ENCODE measurements at regions not wholly inside any gene's neighbourhood (a gene's known extent, or its start where the extent isn't known, plus 50 kb on each side); places are given as distances from the start of the nearest gene placed in this dataset.
A peak's percentile ranks its signal among the peaks of the same experiment; 100 is the strongest.
"Not testable (repeated sequence)": the region's sequence is repeated elsewhere in the genome, so short reads cannot be mapped to it uniquely, and the experiment has no call there.

DNA sequence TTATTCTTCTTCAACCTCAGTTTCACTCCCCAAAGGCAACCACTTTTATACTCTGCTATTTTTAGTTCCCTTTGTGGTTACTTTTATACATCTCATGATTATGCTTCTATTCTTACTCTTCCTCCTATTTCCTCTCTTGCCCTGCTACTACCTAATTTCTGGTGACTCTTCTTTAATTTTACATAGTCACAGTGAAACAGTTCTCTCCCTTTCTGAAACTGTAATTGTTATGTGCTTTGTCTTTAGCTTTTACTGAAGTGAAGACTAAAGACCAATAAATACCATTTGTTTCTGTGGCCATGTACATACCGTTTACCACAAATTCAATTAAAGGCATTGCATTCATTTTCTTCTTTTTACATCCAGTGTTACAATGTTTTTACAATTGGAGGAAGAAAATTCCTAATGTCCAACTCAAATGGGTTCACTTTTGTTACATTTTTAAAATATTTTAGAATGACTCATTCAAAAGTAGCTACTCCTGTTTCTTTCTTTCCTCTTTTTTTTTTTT, 410.6 kb downstream of the PSAT1 start:
- DNase-seq (ENCODE audit: low read depth): peak; percentile 61
- no peak overlapping the region for H3K4me3 ChIP-seq (ENCODE audit: low read depth, low read length)
- TF ChIP-seq, protein P1, sequence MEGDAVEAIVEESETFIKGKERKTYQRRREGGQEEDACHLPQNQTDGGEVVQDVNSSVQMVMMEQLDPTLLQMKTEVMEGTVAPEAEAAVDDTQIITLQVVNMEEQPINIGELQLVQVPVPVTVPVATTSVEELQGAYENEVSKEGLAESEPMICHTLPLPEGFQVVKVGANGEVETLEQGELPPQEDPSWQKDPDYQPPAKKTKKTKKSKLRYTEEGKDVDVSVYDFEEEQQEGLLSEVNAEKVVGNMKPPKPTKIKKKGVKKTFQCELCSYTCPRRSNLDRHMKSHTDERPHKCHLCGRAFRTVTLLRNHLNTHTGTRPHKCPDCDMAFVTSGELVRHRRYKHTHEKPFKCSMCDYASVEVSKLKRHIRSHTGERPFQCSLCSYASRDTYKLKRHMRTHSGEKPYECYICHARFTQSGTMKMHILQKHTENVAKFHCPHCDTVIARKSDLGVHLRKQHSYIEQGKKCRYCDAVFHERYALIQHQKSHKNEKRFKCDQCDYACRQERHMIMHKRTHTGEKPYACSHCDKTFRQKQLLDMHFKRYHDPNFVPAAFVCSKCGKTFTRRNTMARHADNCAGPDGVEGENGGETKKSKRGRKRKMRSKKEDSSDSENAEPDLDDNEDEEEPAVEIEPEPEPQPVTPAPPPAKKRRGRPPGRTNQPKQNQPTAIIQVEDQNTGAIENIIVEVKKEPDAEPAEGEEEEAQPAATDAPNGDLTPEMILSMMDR (conservative IDR thresholded peaks at IDR 0.05; ENCODE audit: low read depth, low read length): no peak

DNA sequence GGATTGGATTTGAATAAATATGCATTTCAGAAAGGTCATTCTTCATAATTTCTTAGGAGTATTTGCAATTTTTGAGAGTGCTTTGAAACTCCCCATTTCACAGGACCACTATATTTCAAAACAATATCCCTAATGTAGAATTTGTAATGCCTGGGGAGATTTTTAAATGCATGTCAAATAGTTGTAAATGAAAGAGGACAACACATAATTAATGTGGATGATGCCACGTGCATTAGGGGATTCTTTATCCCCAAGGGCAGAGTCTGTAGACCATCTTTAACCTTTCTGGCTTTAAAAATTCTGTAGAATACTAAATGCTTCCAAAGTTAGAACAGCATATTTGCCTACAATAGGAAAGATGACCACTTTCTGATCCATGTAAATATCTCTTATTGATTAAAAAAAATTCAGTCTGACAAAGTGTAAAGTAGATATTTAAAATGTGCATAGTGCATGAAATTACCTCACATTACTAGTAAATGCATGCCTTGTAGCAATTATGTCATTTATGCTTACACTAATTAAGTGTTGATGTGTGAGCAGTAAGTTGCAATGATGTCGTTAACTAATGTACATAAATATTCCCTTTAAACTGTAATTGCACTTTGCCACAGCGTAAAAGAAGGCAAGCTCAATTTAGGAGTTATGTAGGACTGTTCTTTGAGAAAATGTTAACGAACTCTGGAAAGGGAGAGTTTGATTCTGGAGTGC, 416.1 kb downstream of the PSAT1 start:
- TF ChIP-seq, protein P1 (conservative IDR thresholded peaks at IDR 0.05; ENCODE audit: low read depth, low read length): no peak
- no peak for DNase-seq (ENCODE audit: low read depth)
- H3K4me3 ChIP-seq (ENCODE audit: low read depth, low read length): no peak overlapping the region

DNA sequence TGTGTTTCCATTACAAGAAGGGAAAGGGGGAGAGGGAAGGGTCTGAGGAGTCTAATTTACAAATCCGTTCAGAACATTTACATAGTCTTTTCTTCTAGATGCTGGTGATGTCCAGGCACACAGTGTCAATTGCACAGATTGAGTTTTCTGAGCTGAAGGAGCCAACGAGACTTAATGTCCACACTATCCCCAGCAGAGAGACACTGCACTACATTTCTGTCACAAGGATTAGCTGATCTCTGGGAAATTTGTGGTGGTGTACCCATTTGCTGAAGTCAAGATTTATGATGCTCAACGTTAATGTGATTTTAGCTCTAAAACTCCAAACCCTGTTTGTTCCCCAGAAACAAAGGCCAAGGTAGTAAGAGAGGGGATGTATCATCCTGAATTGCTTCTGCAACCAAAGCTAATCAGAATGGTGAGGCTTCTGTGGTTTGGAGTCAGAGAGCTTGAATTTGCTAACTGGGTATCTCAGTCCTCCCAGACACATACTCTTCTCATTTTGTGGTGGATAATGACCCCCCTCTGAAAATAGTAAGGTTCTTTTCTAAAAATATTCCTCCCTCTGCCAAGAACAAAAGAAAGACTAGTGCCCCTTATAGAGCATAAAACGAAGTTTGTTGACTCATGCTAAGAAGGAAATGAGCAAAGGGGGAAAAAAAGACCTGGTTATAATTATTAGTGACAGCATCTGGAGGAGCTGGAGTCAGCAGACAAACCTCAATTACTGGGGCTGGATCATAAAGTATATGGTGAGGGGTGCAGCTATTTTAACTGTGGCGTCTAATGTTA, 416.9 kb downstream of the PSAT1 start:
- DNase-seq (ENCODE audit: low read depth): no peak
- TF ChIP-seq, protein P1 (conservative IDR thresholded peaks at IDR 0.05; ENCODE audit: low read depth, low read length): no peak
- H3K4me3 ChIP-seq (ENCODE audit: low read depth, low read length): no peak overlapping the region

DNA sequence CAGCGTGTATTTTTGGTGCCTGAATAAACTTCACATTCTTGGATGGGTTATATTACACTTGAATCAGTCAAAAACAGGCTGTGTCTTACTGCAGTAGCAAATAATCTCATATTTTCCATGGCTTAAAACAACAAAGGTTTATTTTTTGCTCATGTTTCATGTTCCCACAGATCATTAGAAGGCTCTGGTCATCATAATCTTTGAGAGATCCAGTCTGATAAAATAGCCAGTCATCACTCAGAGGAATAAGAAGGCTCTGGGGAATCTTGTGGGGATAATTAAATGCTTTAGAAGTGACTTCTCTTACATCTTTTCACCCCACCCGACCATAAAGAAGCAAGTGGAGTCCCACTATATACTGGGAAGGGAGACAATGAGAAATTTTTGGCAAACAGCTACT, 417.7 kb downstream of the PSAT1 start:
- TF ChIP-seq, protein P1 (conservative IDR thresholded peaks at IDR 0.05; ENCODE audit: low read depth, low read length): no peak
- no peak overlapping the region for H3K4me3 ChIP-seq (ENCODE audit: low read depth, low read length)
- DNase-seq (ENCODE audit: low read depth): no peak

DNA sequence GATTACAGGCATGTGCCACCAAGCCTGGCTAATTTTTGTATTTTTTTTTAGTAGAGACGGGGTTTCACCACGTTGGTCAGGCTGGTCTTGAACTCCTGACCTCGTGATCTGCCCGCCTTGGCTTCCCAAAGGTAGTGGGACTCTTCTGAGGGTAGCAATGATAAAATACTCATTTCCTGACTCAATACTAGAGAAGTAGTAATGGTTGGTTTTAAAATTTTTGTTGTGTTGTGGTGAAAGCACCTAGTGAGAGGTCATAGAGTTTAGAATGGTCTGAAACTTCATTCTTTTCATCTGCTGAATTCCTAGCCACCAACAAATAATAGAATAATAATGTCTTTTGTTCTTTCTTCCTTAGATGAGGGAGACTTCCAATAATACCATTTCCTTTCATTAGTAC, 422.1 kb downstream of the PSAT1 start:
- not testable (repeated sequence) for H3K4me3 ChIP-seq (ENCODE audit: low read depth, low read length); DNase-seq (ENCODE audit: low read depth)

DNA sequence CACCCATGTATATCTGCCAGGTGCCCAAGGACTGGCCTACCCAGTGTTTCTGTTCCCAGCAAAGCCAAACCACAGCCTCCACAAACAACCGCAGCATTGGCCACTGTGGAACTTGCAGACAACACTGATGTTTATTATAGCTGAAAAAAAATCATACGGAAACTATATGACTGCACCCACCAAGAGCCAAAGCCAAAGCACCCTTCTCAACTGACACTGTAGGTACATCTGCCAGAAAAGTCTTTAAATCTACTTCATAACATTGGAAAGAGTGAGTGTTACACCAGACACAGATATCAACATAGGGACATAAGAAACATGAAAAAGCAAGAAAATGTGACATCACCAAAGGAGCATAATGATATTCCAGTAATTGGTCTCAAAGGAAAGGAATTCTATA, 428.0 kb downstream of the PSAT1 start:
- TF ChIP-seq, protein P1 (conservative IDR thresholded peaks at IDR 0.05; ENCODE audit: low read depth, low read length): no peak
- DNase-seq (ENCODE audit: low read depth): no peak
- H3K4me3 ChIP-seq (ENCODE audit: low read depth, low read length): no peak overlapping the region

DNA sequence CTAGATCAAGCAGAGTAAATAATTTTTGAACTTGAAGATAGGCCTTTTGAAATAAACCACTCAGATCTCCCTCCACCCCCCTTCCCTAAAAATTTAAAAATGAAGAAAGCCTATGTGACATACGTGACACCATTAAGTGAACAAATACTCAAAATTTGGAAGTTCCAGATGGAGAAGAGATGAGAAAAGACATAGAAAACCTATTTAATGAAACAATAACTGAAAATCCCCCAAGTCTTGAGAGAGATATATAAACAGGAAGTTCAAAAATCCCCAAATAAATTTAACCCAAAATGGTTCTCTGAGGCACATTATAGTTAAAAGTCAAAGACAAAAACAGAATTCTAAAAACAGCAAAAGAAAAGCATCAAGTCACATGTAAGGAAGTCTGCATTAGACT, 428.6 kb downstream of the PSAT1 start:
- no peak overlapping the region for H3K4me3 ChIP-seq (ENCODE audit: low read depth, low read length)
- DNase-seq (ENCODE audit: low read depth): no peak
- TF ChIP-seq, protein P1 (conservative IDR thresholded peaks at IDR 0.05; ENCODE audit: low read depth, low read length): no peak
